HAP-1 (cell line): ENCODE measurements at regions not wholly inside any gene's neighbourhood (a gene's known extent, or its start where the extent isn't known, plus 50 kb on each side); places are given as distances from the start of the nearest gene placed in this dataset.
"Not testable (repeated sequence)": the region's sequence is repeated elsewhere in the genome, so short reads cannot be mapped to it uniquely, and the experiment has no call there.

Experiments
- DNase-seq, 2 experiments: peaks; one replicate each; pipeline ENCODE4 v3.0.0-alpha.2; 2016 to 2020; ENCODE audit warnings: low spot score in 2 of 2
- H3K27me3 ChIP-seq: fragments of 250-450 bp; sonication (Bioruptor Pico); 2 replicates; pipeline ENCODE4 v1.5.1; 2020; ENCODE audit warnings: low read depth, mild to moderate bottlenecking, moderate library complexity
- H3K36me3 ChIP-seq: fragments of 250-450 bp; sonication (Bioruptor Pico); replicated peaks from 2 replicates; pipeline ENCODE4 v1.5.1; 2020; ENCODE audit warnings: mild to moderate bottlenecking
- H3K4me1 ChIP-seq: fragments of 250-450 bp; sonication (Bioruptor Pico); 2 replicates; pipeline ENCODE4 v1.5.1; 2020; ENCODE audit warnings: mild to moderate bottlenecking
- H3K4me3 ChIP-seq: fragments of 250-450 bp; sonication (Bioruptor Pico); 2 replicates; pipeline ENCODE4 v1.5.1; 2020; ENCODE audit warnings: mild to moderate bottlenecking, moderate library complexity
- H3K9me3 ChIP-seq: fragments of 250-450 bp; sonication (Bioruptor Pico); 2 replicates; pipeline ENCODE4 v1.5.1; 2020; ENCODE audit warnings: mild to moderate bottlenecking, moderate library complexity
- in situ Hi-C: fragments of 300-500 bp; cut with MboI; formaldehyde crosslinking; loops from 3 replicates; pipeline ENCODE4 v1.14.3; 2020; ENCODE audit warnings: low sequenced_read_pairs, inconsistent platforms, mixed read lengths

- in situ Hi-C loops: no loop called here
- H3K4me1 ChIP-seq: no peaks in the 10 kb centered on the region
- DNase-seq: no peak
- no peaks in the 10 kb centered on the region for H3K9me3 ChIP-seq
- peaks cover 4% of the 10 kb centered on the region; the same call in 1 of the 2 replicates for H3K27me3 ChIP-seq
- H3K4me3 ChIP-seq: no peak overlapping the region
- no peaks in the 10 kb centered on the region for H3K36me3 ChIP-seq
Observed at GRCh38 chr3:170651260-170651845, 65.5 kb upstream of the SLC7A14 start.

- DNase-seq, in situ Hi-C loops, H3K4me3 ChIP-seq, H3K4me1 ChIP-seq, H3K9me3 ChIP-seq, H3K27me3 ChIP-seq, H3K36me3 ChIP-seq: not testable (repeated sequence)
Observed at GRCh38 chr3:170650557-170650956, 64.7 kb upstream of the SLC7A14 start.

- Histone ChIP-seq H3K9me3 (0 out of 2 replicates have a peak, but pooled peaks cover 2% of the 10 kb centered on the region), H3K4me3 (no peak overlapping the region), H3K27me3 (peaks cover 4% of the 10 kb centered on the region; the same call in 1 of the 2 replicates), H3K4me1 (no peaks in the 10 kb centered on the region), H3K36me3 (no peaks in the 10 kb centered on the region)
- in situ Hi-C loops: no loop called here
- no peak for DNase-seq
Observed at GRCh38 chr3:170644711-170645110, 58.8 kb upstream of the SLC7A14 start.

- Histone ChIP-seq H3K4me1 (no peaks in the 10 kb centered on the region), H3K36me3 (no peaks in the 10 kb centered on the region), H3K9me3 (0 out of 2 replicates have a peak, but pooled peaks cover 2% of the 10 kb centered on the region), H3K4me3 (no peak overlapping the region), H3K27me3 (no peaks in the 10 kb centered on the region)
- no peak for DNase-seq
- in situ Hi-C loops: no loop called here
Observed at GRCh38 chr3:170643831-170644230, 58.0 kb upstream of the SLC7A14 start.

GRCh38 chr3:170642882-170643601 lies 57.2 kb upstream of the SLC7A14 start:
- H3K9me3 ChIP-seq: 0 out of 2 replicates have a peak, but pooled peaks cover 2% of the 10 kb centered on the region
- H3K27me3 ChIP-seq: no peaks in the 10 kb centered on the region
- in situ Hi-C loops: no loop called here
- H3K4me1 ChIP-seq: no peaks in the 10 kb centered on the region
- no peaks in the 10 kb centered on the region for H3K36me3 ChIP-seq
- no peak overlapping the region for H3K4me3 ChIP-seq
- no peak for DNase-seq

GRCh38 chr3:170641510-170642236 lies 55.8 kb upstream of the SLC7A14 start:
- H3K4me1 ChIP-seq: no peaks in the 10 kb centered on the region
- no peak for DNase-seq
- no peaks in the 10 kb centered on the region for H3K27me3 ChIP-seq
- in situ Hi-C loops: no loop called here
- no peak overlapping the region for H3K4me3 ChIP-seq
- 0 out of 2 replicates have a peak, but pooled peaks cover 2% of the 10 kb centered on the region for H3K9me3 ChIP-seq
- H3K36me3 ChIP-seq: no peaks in the 10 kb centered on the region

GRCh38 chr3:170640737-170641171 lies 54.9 kb upstream of the SLC7A14 start:
- Histone ChIP-seq H3K36me3 (no peaks in the 10 kb centered on the region), H3K9me3 (0 out of 2 replicates have a peak, but pooled peaks cover 2% of the 10 kb centered on the region), H3K27me3 (no peaks in the 10 kb centered on the region), H3K4me3 (no peak overlapping the region), H3K4me1 (peaks cover 5% of the 10 kb centered on the region)
- in situ Hi-C loops: no loop called here
- DNase-seq: no peak

GRCh38 chr3:170638988-170639387 lies 53.1 kb upstream of the SLC7A14 start:
- no peak for DNase-seq
- Histone ChIP-seq H3K9me3 (no peaks in the 10 kb centered on the region), H3K4me1 (peaks cover 6% of the 10 kb centered on the region), H3K36me3 (no peaks in the 10 kb centered on the region), H3K4me3 (no peak overlapping the region), H3K27me3 (no peaks in the 10 kb centered on the region)
- in situ Hi-C loops: no loop called here

GRCh38 chr3:170637306-170637705 lies 51.4 kb upstream of the SLC7A14 start:
- in situ Hi-C loops: no loop called here
- Histone ChIP-seq H3K27me3 (no peaks in the 10 kb centered on the region), H3K9me3 (no peaks in the 10 kb centered on the region), H3K36me3 (no peaks in the 10 kb centered on the region), H3K4me3 (no peak overlapping the region), H3K4me1 (peaks cover 6% of the 10 kb centered on the region)
- DNase-seq: no peak

GRCh38 chr3:170636400-170636973 lies 50.6 kb upstream of the SLC7A14 start:
- H3K36me3 ChIP-seq: no peaks in the 10 kb centered on the region
- H3K4me3 ChIP-seq: no peak overlapping the region
- H3K9me3 ChIP-seq: no peaks in the 10 kb centered on the region
- H3K4me1 ChIP-seq: peaks cover 6% of the 10 kb centered on the region
- no peak for DNase-seq
- no peaks in the 10 kb centered on the region for H3K27me3 ChIP-seq
- in situ Hi-C loops: no loop called here
